ENCODE measurements at regions not wholly inside any gene's neighbourhood (a gene's known extent, or its start where the extent isn't known, plus 50 kb on each side); places are given as distances from the start of the nearest gene placed in this dataset.

DNA sequence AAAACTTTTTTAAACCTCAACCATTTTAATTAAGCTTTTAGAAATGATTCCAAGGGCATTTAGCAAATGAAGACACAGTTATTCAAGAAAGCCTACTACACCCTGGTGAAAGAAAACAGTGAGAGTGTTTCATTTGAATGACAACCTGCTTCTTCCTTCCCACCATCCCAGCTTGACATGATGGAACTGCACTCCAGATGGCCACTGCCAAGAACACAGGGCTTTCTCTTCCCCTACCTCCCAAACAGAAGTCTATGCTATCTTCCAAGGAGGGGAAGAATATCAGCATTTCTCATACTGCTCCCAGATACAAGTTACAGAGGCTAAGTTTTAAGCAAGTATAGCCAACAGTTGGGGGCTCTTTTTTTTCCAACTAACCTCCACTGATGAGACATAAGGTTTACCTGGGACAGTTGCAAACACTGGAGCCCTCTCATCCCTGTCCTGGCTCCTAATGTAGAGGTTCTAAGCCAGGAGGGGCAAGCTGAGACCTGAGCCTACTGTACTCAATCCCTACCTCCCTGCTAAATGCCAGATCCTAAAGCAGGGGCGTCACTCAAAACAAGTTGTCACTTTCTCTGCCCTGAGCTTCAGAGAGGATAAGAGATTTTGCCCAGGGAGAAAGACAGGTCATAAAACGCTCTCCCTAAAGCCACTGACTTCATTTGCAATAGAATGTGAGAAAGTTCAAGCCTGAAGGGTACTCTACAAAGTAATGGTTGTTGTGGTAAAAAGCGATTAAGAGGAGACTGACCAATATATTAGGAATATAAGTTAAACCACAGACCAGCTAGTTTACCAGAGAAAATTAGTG lies 88.5 kb upstream of the SLC27A6 start:
- no peaks in the 10 kb centered on the region for H3K27me3 Mint-ChIP-seq
- peaks cover 8% of the 10 kb centered on the region for H3K9me3 Mint-ChIP-seq
- no peak overlapping the region for H3K4me3 Mint-ChIP-seq
- H3K4me1 Mint-ChIP-seq (ENCODE audit: low read depth) = no peaks in the 10 kb centered on the region
- intact Hi-C loops (cut with micrococcal nuclease) = no loop called here
- no peaks in the 10 kb centered on the region for H3K36me3 Mint-ChIP-seq (ENCODE audit: low read depth)
- H3K27ac Mint-ChIP-seq = no peak overlapping the region

DNA sequence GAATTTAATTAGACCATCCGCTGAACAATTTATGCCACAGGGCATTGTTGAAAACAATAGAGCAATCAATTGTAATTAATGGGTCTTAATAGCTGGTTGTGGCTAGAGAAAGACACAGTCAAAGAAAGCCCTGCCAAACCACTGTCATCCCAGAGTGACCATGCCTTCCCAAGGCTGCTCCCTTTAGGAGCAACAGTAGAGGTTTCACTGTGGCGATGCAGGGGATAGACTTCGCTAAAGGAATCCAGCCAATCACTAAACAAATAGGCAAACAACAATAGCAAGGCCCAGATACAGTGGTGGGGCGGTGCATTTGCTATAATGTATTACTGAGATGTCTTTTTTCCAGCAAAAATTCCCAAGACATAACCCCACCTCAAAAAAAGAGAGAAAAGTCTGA lies 87.8 kb upstream of the SLC27A6 start:
- H3K27me3 Mint-ChIP-seq = no peaks in the 10 kb centered on the region
- intact Hi-C loops (cut with micrococcal nuclease) = no loop called here
- no peak overlapping the region for H3K27ac Mint-ChIP-seq
- peaks cover 8% of the 10 kb centered on the region for H3K9me3 Mint-ChIP-seq
- no peaks in the 10 kb centered on the region for H3K36me3 Mint-ChIP-seq (ENCODE audit: low read depth)
- H3K4me3 Mint-ChIP-seq = no peak overlapping the region
- no peaks in the 10 kb centered on the region for H3K4me1 Mint-ChIP-seq (ENCODE audit: low read depth)

DNA sequence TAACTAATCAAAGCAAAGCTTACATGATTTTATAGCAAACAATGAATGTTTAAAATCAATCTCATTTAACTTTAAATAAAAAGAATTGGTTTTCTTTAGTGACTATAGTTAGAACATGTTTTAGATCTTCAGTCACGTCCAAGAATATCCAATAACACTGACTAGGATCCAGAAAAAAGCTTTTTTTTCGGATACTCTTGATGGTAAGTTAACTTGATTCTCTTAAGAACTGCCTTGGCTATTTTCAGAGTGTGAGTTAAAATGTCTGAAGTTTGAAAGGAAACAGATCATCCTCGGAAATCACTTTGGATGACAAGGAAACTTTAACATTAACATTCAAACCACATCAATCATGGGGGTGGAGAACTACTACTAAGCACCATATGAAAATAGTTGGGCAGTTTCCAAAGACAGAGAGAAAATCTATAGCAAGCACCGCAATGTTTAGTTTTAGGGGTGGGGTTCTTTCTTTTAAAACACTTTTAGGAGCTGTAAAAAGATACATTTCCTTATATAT lies 83.7 kb upstream of the SLC27A6 start:
- Mint-ChIP-seq H3K27ac (no peak overlapping the region), H3K4me1 (ENCODE audit: low read depth) (no peaks in the 10 kb centered on the region), H3K36me3 (ENCODE audit: low read depth) (no peaks in the 10 kb centered on the region), H3K4me3 (no peak overlapping the region), H3K9me3 (peaks cover 22% of the 10 kb centered on the region), H3K27me3 (no peaks in the 10 kb centered on the region)
- intact Hi-C loops (cut with micrococcal nuclease) = no loop called here

DNA sequence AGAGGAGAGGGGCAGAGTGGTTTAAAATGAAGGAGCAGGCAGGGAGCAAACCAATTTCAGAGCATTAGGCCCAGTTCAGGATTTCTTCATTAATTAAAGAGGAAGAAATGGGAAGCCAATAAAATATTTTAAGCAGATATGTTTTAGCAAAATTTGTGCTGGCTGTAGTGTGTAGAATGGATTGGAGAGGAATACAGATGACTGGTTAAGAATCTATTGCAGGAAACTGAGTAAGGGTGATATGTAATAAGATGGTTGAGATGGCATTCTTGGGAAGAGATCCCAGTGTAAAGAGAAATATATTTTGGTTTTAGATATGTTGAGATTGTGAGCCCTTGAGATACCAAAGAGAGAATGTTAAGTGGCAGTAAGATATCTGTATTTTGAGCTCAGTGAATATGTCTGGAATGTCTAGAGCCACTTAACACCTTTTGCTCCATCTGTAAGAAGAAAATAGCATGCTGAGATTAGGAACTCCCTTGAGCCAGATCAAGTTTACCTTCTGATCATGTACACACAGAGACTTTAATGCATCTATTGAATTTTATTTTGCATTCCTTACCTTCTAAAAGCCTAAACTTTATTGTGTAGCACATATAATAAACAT lies 79.5 kb upstream of the SLC27A6 start:
- Mint-ChIP-seq H3K27ac (no peak overlapping the region), H3K9me3 (peaks cover 14% of the 10 kb centered on the region), H3K4me3 (no peak overlapping the region), H3K36me3 (ENCODE audit: low read depth) (no peaks in the 10 kb centered on the region), H3K27me3 (no peaks in the 10 kb centered on the region), H3K4me1 (ENCODE audit: low read depth) (no peaks in the 10 kb centered on the region)
- intact Hi-C loops (cut with micrococcal nuclease) = no loop called here

DNA sequence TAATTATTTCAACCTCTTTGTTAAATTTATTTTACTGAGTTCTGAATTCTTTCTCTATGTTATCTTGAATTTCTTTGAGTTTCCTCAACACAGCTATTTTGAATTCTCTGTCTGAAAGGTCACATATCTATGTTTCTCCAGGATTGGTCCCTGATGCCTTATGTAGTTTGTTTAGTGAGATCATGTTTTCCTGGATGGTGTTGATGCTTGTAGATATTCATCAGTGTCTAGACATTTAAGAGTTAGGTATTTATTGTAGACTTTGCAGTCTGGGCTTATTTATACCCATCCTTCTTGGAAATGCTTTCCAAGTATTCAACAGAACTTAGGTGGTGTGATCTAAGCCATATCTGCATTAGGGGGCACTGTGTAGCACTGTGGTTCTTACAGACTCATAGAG lies 70.2 kb upstream of the SLC27A6 start:
- Mint-ChIP-seq H3K27ac (no peak overlapping the region), H3K9me3 (peaks cover 6% of the 10 kb centered on the region), H3K4me3 (no peak overlapping the region), H3K36me3 (ENCODE audit: low read depth) (no peaks in the 10 kb centered on the region), H3K27me3 (no peaks in the 10 kb centered on the region), H3K4me1 (ENCODE audit: low read depth) (no peaks in the 10 kb centered on the region)
- intact Hi-C loops (cut with micrococcal nuclease) = no loop called here

DNA sequence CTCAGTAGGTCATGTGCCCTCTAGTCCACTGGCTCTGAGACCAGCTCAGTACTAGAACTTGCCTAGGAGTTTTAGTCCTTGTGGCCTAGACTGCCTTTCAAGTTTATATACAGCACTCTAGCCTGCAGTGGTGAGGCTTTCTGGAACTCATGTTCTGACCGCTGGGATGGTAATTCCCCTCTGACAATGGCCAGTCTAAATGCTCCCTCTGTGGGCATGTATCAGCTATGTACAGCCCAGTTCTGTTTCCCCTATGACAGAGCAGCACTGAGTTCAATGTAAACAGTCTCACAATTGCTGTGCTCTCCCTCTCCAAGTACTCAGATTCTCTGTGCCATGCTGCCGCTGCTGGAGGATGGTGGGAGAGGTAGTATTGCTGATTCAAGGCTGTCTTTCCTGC lies 68.6 kb upstream of the SLC27A6 start:
- Mint-ChIP-seq H3K4me3 (no peak overlapping the region), H3K27me3 (peaks cover 2% of the 10 kb centered on the region), H3K4me1 (ENCODE audit: low read depth) (no peaks in the 10 kb centered on the region), H3K36me3 (ENCODE audit: low read depth) (no peaks in the 10 kb centered on the region), H3K27ac (no peak overlapping the region), H3K9me3 (peaks cover 6% of the 10 kb centered on the region)
- intact Hi-C loops (cut with micrococcal nuclease) = no loop called here

DNA sequence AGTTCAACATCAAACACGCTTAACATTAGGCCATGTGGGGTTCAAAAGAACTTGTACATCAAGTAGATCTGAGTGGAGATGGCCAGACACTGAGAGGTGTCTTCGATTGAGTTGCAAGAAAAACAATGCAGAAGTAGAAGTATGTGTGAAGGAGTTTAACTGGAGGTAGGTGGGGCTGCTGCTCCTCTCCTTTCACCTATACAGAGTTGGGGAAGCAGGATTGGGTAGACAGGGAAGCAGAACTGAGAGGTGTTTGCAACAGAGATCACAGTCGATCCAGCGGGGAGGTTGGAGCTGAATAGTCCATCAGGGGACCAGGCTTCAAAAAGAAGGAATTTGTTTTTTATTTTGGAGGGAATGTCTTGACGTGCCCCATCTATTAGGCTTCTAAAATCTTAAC lies 61.7 kb upstream of the SLC27A6 start:
- Mint-ChIP-seq H3K27ac (no peak overlapping the region), H3K4me3 (no peak overlapping the region), H3K4me1 (ENCODE audit: low read depth) (no peaks in the 10 kb centered on the region), H3K36me3 (ENCODE audit: low read depth) (no peaks in the 10 kb centered on the region), H3K27me3 (peaks cover 2% of the 10 kb centered on the region), H3K9me3 (no peaks in the 10 kb centered on the region)
- intact Hi-C loops (cut with micrococcal nuclease) = no loop called here

DNA sequence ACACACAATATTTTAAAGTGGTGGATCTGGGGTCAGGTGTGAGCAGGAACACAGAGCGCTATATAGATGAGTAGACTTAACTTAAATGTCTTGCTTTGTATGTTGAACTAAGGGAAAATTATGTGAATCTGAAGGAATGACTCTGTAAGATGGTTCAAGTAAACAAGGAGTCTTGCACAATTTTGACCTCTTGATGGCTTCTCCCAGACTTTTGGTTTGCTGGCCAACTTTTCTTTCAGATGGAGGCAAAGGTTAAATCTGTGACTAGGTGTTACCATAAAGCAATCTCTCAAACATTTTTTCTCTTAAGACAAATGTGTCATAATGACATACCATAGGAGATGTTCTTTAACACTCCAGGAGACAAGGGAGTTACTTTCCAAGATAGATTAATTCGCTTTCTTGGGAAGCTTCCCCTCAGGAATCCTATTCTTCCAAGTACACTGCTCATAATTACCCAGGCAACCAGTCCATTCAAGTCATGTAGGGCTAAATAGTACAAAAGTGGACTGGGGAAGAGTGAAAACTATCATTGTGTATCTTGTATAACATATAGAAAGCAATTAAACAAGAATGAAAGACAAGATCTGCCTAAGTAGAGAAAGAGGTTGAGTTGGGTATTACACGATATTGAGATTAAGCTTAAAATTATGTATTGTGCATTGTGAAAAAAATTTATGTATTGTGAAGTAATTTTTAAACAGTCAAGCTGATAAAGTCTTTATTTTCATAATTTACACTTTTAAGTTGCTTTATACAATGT lies 60.3 kb upstream of the SLC27A6 start:
- peaks cover 2% of the 10 kb centered on the region for H3K27me3 Mint-ChIP-seq
- intact Hi-C loops (cut with micrococcal nuclease) = loop anchor here (1.0 to 2.0 kb wide), 2 partner anchors 230 to 863 kb away; no protein-coding TSS in a partner anchor
- no peaks in the 10 kb centered on the region for H3K4me1 Mint-ChIP-seq (ENCODE audit: low read depth)
- no peak overlapping the region for H3K4me3 Mint-ChIP-seq
- no peak overlapping the region for H3K27ac Mint-ChIP-seq
- no peaks in the 10 kb centered on the region for H3K9me3 Mint-ChIP-seq
- H3K36me3 Mint-ChIP-seq (ENCODE audit: low read depth) = no peaks in the 10 kb centered on the region

DNA sequence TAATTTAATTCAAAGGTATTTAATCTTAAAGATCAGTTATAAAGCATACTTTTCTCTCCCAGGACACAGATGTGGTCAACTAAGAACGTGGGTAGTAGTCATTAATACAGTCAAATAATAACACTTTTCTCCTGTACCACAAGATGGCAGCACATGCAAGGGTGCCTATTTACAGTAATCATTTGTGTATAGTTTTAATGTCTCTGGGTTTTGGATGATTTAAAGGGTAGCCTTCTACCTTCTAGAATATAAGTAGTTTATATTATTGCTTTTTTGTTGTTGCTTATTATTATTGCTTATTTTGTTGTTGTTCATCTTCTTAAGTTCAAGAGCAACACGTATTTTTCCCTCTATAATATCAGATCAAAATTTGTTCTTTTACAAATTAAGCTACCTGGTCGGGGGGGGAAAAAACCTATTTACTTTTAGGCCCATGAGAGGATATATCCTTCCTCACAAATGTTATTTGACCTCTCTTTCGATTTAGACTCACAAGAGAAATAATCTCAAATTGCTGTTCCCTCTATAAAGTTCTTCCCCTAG lies 59.6 kb upstream of the SLC27A6 start:
- H3K36me3 Mint-ChIP-seq (ENCODE audit: low read depth) = no peaks in the 10 kb centered on the region
- peaks cover 2% of the 10 kb centered on the region for H3K27me3 Mint-ChIP-seq
- no peak overlapping the region for H3K4me3 Mint-ChIP-seq
- no peaks in the 10 kb centered on the region for H3K4me1 Mint-ChIP-seq (ENCODE audit: low read depth)
- H3K27ac Mint-ChIP-seq = no peak overlapping the region
- intact Hi-C loops (cut with micrococcal nuclease) = loop anchor here (1.0 to 2.0 kb wide), 2 partner anchors 229 to 863 kb away; no protein-coding TSS in a partner anchor
- H3K9me3 Mint-ChIP-seq = no peaks in the 10 kb centered on the region

DNA sequence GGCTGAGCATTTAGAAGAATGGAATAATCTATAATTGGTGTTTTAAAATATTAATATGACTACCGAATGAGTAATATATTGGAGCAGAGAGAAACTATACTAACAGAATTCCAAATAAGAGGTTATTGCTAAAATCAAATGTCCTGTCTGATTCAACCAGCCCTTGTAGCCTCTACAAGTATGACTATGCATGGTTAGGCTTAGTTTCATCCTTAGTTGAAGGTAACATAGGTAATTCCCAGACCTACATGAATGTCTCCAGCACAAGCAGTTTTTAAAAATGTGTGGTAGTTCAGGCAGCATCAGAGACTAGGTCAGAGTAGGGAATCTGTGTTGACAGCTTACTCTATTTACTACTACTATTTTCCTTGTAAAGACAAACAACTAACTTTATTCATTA lies 51.7 kb upstream of the SLC27A6 start:
- Mint-ChIP-seq H3K9me3 (no peaks in the 10 kb centered on the region), H3K4me1 (ENCODE audit: low read depth) (no peaks in the 10 kb centered on the region), H3K27ac (no peak overlapping the region), H3K4me3 (no peak overlapping the region), H3K36me3 (ENCODE audit: low read depth) (no peaks in the 10 kb centered on the region), H3K27me3 (no peaks in the 10 kb centered on the region)
- intact Hi-C loops (cut with micrococcal nuclease) = no loop called here

All from dendritic cell treated with granulocyte-macrophage colony-stimulating factor and Interleukin-4, amounts not matched to agents 40 ng/mL and 50 ng/mL, for 4 days (primary cell).